ENCODE measurements at regions not wholly inside any gene's neighbourhood (a gene's known extent, or its start where the extent isn't known, plus 50 kb on each side); places are given as distances from the start of the nearest gene placed in this dataset.

GRCh38 chr10:125482637-125483036 is 200.3 kb downstream of the TEX36 start:
- FAIRE-seq (no peak), DNase-seq (ENCODE audit: low read depth, low spot score) (no peak)
- Histone ChIP-seq H3K4me3 (replicated peaks in 1 of 3; ENCODE audit: insufficient read depth in 1 of 3, low read depth in 1 of 3, low read length in 3 of 3) (no peak overlapping the region), H3K27ac (ENCODE audit: insufficient read depth, low read depth, low read length) (no peak overlapping the region), H2AFZ (ENCODE audit: low read depth, low read length) (no peak overlapping the region), H3K27me3 (ENCODE audit: control insufficient read depth in 2 of 2, insufficient read depth in 2 of 2, low read length in 2 of 2) (peaks cover 0 to 2% of the 10 kb centered on the region in 2 experiments), H4K20me1 (replicated peaks; ENCODE audit: control insufficient read depth, extremely low read depth, insufficient read depth, low read length) (no peaks in the 10 kb centered on the region), H3K9me3 (replicated peaks; ENCODE audit: control insufficient read depth, insufficient read depth, low read length) (no peaks in the 10 kb centered on the region), H3K4me2 (ENCODE audit: insufficient read depth, low read length) (no peak overlapping the region), H3K9ac (replicated peaks; ENCODE audit: extremely low read depth, insufficient read depth, low read length) (no peak overlapping the region), H3K36me3 (ENCODE audit: control insufficient read depth in 2 of 2, extremely low read depth in 1 of 2, insufficient read depth in 2 of 2, low read length in 2 of 2) (no peaks in the 10 kb centered on the region), H3K4me1 (ENCODE audit: control insufficient read depth, extremely low read depth, insufficient read depth, low read length) (no peaks in the 10 kb centered on the region), H3K79me2 (ENCODE audit: control insufficient read depth, insufficient read depth, low read length) (no peaks in the 10 kb centered on the region), H3K9me1 (replicated peaks; ENCODE audit: control insufficient read depth, extremely low read depth, insufficient read depth, low read length) (no peaks in the 10 kb centered on the region)
- POLR2A ChIA-PET = no interaction called here
- BruUV-seq (replicated peaks) = no TSS peak
- dilution Hi-C loops (cut with MboI; ENCODE audit: extremely low pct_ligation_motif_present, low sequenced_read_pairs) = no loop called here
- CTCF ChIA-PET = no interaction called here
- TF ChIP-seq MAX (IDR thresholded peaks at IDR 0.05; ENCODE audit: insufficient read depth, insufficient read length) (no peak), GATA2 (IDR thresholded peaks at IDR 0.05; ENCODE audit: insufficient read depth, insufficient read length, low read depth, low read length) (no peak), EZH2 (IDR thresholded peaks at IDR 0.05; ENCODE audit: borderline replicate concordance, low read depth, low read length, severe bottlenecking) (no peak), CTCF (IDR thresholded peaks at IDR 0.05; ENCODE audit: extremely low read depth in 1 of 2, insufficient read depth in 1 of 2, low read depth in 1 of 2, low read length in 2 of 2) (no peak), MYC (IDR thresholded peaks at IDR 0.05; ENCODE audit: low read depth, low read length) (no peak), POLR2AphosphoS5 (IDR thresholded peaks at IDR 0.05; ENCODE audit: insufficient read depth, low read depth, low read length) (no peak), FOS (IDR thresholded peaks at IDR 0.05; ENCODE audit: borderline replicate concordance, insufficient read depth, low read length) (no peak), JUN (IDR thresholded peaks at IDR 0.05; ENCODE audit: borderline replicate concordance, insufficient read depth, insufficient read length, low read depth) (no peak), POLR2A (IDR thresholded peaks at IDR 0.05; ENCODE audit: low read depth, low read length) (no peak)
- intact Hi-C loops (cut with micrococcal nuclease) = no loop called here
